OCI-LY3 (cell line): ENCODE measurements at regions not wholly inside any gene's neighbourhood (a gene's known extent, or its start where the extent isn't known, plus 50 kb on each side); places are given as distances from the start of the nearest gene placed in this dataset.

Experiments used
- CTCF ChIP-seq: fragments of 200-600, 300-600 bp; sonication (generic); IDR thresholded peaks from 2 replicates; pipeline ENCODE4 v1.5.1; 2014; ENCODE audit warnings: antibody characterized with exemption, low read length, low read depth
- EZH2phosphoT487 ChIP-seq: fragments of 200-600 bp; shearing (Covaris generic); IDR thresholded peaks from 2 replicates; pipeline ENCODE4 v1.6.1; 2018; ENCODE audit warnings: antibody characterized with exemption, mixed run types, low read depth

DNA sequence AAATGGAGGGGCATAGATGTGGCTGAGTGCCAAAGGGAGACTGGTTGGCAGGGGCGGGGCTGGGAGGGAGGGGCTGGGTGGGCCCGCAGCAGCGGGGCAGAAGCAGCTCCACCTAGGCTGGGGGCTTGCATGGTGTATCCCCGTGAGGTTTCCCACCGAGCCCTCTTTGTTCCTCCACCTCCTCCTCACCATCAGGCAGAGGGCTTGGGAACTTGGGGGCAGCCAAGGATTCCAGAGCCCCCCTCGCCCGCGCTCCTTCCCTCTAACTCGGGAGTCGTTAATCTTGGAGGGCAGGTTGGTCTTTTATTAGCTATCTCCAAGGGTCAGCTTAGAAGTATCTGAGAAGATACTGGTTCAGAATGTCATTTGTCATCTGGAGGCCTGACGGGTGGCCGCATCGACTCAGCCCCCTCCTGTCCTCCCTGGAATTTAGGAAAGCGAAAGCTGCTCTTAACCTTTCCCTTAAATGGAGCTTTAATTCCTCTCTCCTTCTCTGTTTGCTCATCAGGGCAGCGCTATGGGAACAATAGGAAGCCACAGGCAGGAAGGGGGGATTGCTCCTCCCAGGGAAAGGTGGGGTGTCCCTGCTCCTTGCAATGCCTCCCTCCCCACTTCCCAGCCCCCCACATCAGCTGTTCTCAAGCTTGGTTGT is 274.3 kb upstream of the XYLT1 start:
- TF ChIP-seq CTCF (no peak), EZH2phosphoT487 (no peak)
